Muscle layer of colon (tissue), 2 donors: ENCODE measurements at regions not wholly inside any gene's neighbourhood (a gene's known extent, or its start where the extent isn't known, plus 50 kb on each side); places are given as distances from the start of the nearest gene placed in this dataset.
"Not testable (repeated sequence)": the region's sequence is repeated elsewhere in the genome, so short reads cannot be mapped to it uniquely, and the experiment has no call there.

Source experiments
- H3K27ac ChIP-seq: one replicate; pipeline ENCODE4 v1.7.0; 2013; ENCODE audit warnings: low read depth, mild to moderate bottlenecking, low read length, moderate library complexity
- H3K27me3 ChIP-seq, 2 donors: one replicate each; pipeline ENCODE4 v1.7.0; 2013; ENCODE audit warnings: low read length in 2 of 2, mild to moderate bottlenecking in 2 of 2; ENCODE audit not compliant: insufficient read depth in 2 of 2, control insufficient read depth in 1 of 2
- H3K36me3 ChIP-seq: one replicate; pipeline ENCODE4 v1.7.0; 2013; ENCODE audit warnings: mild to moderate bottlenecking, low read length; ENCODE audit not compliant: insufficient read depth
- H3K4me1 ChIP-seq: one replicate; pipeline ENCODE4 v1.7.0; 2013; ENCODE audit warnings: mild to moderate bottlenecking, low read length; ENCODE audit not compliant: insufficient read depth
- H3K4me3 ChIP-seq, 2 donors: one replicate each; pipeline ENCODE4 v1.7.0; 2013; ENCODE audit warnings: low read length in 2 of 2, low read depth in 1 of 2, mild to moderate bottlenecking in 1 of 2, moderate library complexity in 1 of 2
- H3K9ac ChIP-seq: one replicate; pipeline ENCODE4 v1.7.0; 2013; ENCODE audit warnings: low read length
- H3K9me3 ChIP-seq: one replicate; pipeline ENCODE4 v1.7.0; 2013; ENCODE audit warnings: mild to moderate bottlenecking, low read length
- donor health status: abdominal sarcoma.
- donor health status: Adenocarcinoma of cecum.

- no peaks in the 10 kb centered on the region for H3K4me1 ChIP-seq
- no peak overlapping the region for H3K9ac ChIP-seq
- H3K27me3 ChIP-seq = no peaks in the 10 kb centered on the region
- no peaks in the 10 kb centered on the region for H3K36me3 ChIP-seq
- H3K9me3 ChIP-seq = no peaks in the 10 kb centered on the region
- H3K27ac ChIP-seq = no peak overlapping the region
- H3K4me3 ChIP-seq = no peak overlapping the region
These were observed 395.7 kb upstream of the ZNF462 start for GRCh38 chr9:106467113-106467864.

DNA sequence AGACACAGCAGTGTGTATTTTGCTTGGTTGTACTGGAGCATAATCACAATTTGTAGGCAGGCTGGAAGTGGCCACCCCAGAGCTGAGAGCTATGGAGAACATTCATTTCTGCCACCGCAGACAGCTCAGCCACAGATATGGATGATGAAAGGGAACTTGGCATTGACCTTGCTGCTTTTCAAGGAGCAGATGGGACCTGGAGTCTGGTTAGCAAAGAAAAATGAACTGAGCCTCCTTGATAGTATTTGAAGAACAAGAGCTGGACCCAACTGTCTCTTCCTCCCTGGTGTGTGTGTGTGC is 395.2 kb upstream of the ZNF462 start:
- no peak overlapping the region for H3K9ac ChIP-seq
- H3K27me3 ChIP-seq = no peaks in the 10 kb centered on the region
- no peak overlapping the region for H3K4me3 ChIP-seq
- no peaks in the 10 kb centered on the region for H3K9me3 ChIP-seq
- H3K4me1 ChIP-seq = no peaks in the 10 kb centered on the region
- no peaks in the 10 kb centered on the region for H3K36me3 ChIP-seq
- H3K27ac ChIP-seq = no peak overlapping the region

DNA sequence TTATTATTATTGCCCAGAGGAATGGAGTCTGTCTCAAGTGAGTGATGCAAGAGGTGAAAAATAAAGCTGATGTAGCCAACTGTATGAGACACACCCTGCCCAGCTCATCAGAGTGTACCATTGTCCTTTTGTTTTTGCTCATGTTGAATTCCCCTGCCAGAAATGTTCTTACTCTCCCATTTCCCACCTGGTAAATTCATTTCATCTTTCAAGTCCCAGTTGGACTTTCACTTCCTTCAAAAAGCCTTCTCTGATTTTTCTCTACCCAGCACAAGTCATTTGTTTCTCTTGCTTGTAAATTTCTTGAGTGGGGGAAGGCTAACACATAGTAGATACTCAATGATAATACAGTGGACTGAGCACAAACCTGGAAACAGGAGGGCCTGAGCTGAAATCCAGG is 394.5 kb upstream of the ZNF462 start:
- H3K27me3 ChIP-seq = no peaks in the 10 kb centered on the region
- H3K9me3 ChIP-seq = no peaks in the 10 kb centered on the region
- H3K9ac ChIP-seq = no peak overlapping the region
- no peaks in the 10 kb centered on the region for H3K36me3 ChIP-seq
- H3K4me1 ChIP-seq = no peaks in the 10 kb centered on the region
- no peak overlapping the region for H3K27ac ChIP-seq
- no peak overlapping the region for H3K4me3 ChIP-seq

- Histone ChIP-seq H3K27me3 (no peaks in the 10 kb centered on the region), H3K27ac (no peak overlapping the region), H3K36me3 (no peaks in the 10 kb centered on the region), H3K4me1 (no peaks in the 10 kb centered on the region), H3K4me3 (no peak overlapping the region), H3K9ac (no peak overlapping the region), H3K9me3 (no peaks in the 10 kb centered on the region)
These were observed 384.7 kb upstream of the ZNF462 start for GRCh38 chr9:106478312-106478711.

DNA sequence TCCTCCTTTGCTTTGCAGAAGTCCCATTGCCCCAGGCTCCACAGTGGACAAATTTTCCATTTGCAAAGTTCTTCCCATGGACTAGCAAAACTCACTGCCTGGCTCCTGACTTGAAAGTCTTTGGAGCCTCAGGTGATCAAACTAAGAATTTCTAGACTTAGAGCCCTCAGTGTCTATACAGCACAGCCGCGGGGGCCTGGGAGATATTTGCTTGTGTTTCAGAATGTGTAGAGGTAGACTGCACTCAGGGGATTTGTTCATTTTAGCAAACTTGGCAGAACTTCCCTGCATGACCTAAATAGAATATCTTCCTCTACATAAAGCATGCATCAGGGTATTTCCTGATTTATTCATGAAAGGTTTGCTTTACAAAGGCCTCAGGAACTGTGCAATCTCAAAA is 384.2 kb upstream of the ZNF462 start:
- H3K4me1 ChIP-seq = no peaks in the 10 kb centered on the region
- H3K9ac ChIP-seq = no peak overlapping the region
- H3K36me3 ChIP-seq = no peaks in the 10 kb centered on the region
- H3K4me3 ChIP-seq = no peak overlapping the region
- no peaks in the 10 kb centered on the region for H3K27me3 ChIP-seq
- no peak overlapping the region for H3K27ac ChIP-seq
- no peaks in the 10 kb centered on the region for H3K9me3 ChIP-seq

DNA sequence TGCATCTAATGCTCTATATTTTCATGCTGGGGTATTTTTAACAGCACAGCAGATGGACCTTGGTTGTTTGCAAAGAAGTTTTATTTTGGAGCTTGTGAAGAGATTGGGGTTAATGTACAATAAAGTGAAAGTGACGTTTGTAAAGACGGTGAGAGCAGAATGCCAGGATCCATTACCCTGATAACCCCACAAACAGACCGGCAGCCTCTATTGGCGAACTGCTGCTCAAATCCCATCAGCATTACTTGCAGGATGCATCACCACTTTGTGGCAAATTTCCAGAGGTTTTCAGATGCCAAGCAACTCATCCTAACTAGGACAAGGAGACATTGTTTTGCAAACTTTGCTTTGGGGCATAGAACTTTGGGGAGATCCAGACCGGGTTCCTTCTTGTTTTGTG is 383.3 kb upstream of the ZNF462 start:
- Histone ChIP-seq H3K4me1 (no peaks in the 10 kb centered on the region), H3K9ac (no peak overlapping the region), H3K36me3 (no peaks in the 10 kb centered on the region), H3K27me3 (no peaks in the 10 kb centered on the region), H3K27ac (no peak overlapping the region), H3K9me3 (no peaks in the 10 kb centered on the region), H3K4me3 (no peak overlapping the region)

DNA sequence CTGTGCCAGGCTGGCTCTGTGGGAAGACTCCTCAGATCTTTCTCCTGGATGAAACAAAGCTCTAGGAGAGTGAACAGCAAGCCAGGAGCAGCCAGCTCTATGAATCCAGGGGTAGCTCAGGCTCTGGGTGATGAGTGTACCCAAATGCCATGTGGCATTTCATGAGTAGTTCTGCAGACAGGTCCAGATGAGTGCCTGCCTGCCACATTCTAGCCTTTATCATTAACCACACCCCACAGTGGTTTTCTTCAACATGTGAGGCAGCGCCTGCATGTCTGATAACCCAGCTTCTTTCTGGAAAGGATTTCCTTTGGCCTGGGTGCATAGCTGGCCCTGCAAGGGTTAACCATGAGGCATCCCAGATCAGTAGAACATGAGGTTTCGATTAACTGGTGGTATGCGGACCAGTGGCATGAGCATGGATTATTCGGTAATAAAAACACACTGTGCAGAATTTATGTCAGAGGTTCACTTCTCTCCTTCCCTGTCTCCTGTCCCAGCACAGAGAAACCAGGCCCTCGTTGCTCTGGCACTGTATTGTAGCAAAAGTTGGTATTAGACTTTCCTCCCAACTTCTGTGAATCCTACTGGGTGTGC is 381.9 kb upstream of the ZNF462 start:
- Histone ChIP-seq H3K4me3 (no peak overlapping the region), H3K9me3 (no peaks in the 10 kb centered on the region), H3K9ac (no peak overlapping the region), H3K27me3 (no peaks in the 10 kb centered on the region), H3K27ac (no peak overlapping the region), H3K36me3 (no peaks in the 10 kb centered on the region), H3K4me1 (no peaks in the 10 kb centered on the region)

DNA sequence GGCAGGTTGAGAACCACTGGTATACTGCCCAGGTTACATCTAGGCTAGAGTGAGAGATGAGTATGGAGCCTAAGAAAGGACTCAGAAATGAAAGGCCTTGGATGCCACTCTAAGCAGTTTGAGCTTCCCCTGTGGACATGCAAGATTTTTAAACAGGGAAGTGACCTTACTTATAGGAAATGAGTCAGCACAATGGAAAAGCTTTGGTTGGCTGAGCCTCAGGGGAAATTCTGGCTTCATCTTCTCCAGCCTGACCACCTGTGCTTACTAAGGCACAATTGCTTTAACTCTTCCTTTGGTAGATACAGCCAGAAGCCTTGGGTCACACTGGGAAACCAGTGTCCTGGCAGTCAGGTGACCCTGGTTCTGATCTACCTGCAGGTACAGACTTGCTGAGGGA is 380.2 kb upstream of the ZNF462 start:
- Histone ChIP-seq H3K9me3 (no peaks in the 10 kb centered on the region), H3K4me1 (no peaks in the 10 kb centered on the region), H3K36me3 (no peaks in the 10 kb centered on the region), H3K9ac (no peak overlapping the region), H3K27ac (no peak overlapping the region), H3K4me3 (no peak overlapping the region), H3K27me3 (no peaks in the 10 kb centered on the region)

GRCh38 chr9:106486685-106487084 is 376.3 kb upstream of the ZNF462 start:
- Histone ChIP-seq H3K4me3 (no peak overlapping the region), H3K27ac (no peak overlapping the region), H3K27me3 (no peaks in the 10 kb centered on the region), H3K9ac (no peak overlapping the region), H3K9me3 (no peaks in the 10 kb centered on the region), H3K4me1 (no peaks in the 10 kb centered on the region), H3K36me3 (no peaks in the 10 kb centered on the region)

- Histone ChIP-seq H3K4me1 (no peaks in the 10 kb centered on the region), H3K9me3 (no peaks in the 10 kb centered on the region), H3K27ac (no peak overlapping the region), H3K36me3 (no peaks in the 10 kb centered on the region), H3K4me3 (no peak overlapping the region), H3K27me3 (no peaks in the 10 kb centered on the region), H3K9ac (no peak overlapping the region)
These were observed 375.7 kb upstream of the ZNF462 start for GRCh38 chr9:106487266-106487665.

GRCh38 chr9:106492126-106492525 is 370.8 kb upstream of the ZNF462 start:
- H3K27ac ChIP-seq, H3K9ac ChIP-seq, H3K36me3 ChIP-seq, H3K4me3 ChIP-seq, H3K4me1 ChIP-seq, H3K27me3 ChIP-seq, H3K9me3 ChIP-seq: not testable (repeated sequence)

- Histone ChIP-seq H3K36me3 (no peaks in the 10 kb centered on the region), H3K4me1 (no peaks in the 10 kb centered on the region), H3K27ac (no peak overlapping the region), H3K4me3 (no peak overlapping the region), H3K27me3 (no peaks in the 10 kb centered on the region), H3K9ac (no peak overlapping the region), H3K9me3 (no peaks in the 10 kb centered on the region)
These were observed 362.8 kb upstream of the ZNF462 start for GRCh38 chr9:106500171-106500570.
